GM12801 (cell line): ENCODE measurements at regions not wholly inside any gene's neighbourhood (a gene's known extent, or its start where the extent isn't known, plus 50 kb on each side); places are given as distances from the start of the nearest gene placed in this dataset.

Source experiments
- CTCF ChIP-seq: IDR thresholded peaks from one replicate; pipeline ENCODE4 v1.5.1; 2011; ENCODE audit warnings: control low read depth; ENCODE audit not compliant: insufficient read length; ENCODE audit errors: extremely low read depth

- no peak for TF ChIP-seq CTCF
Observed at GRCh38 chr9:135173066-135173465, 85.6 kb downstream of the OLFM1 start.

GRCh38 chr9:135174248-135174647 lies 86.8 kb downstream of the OLFM1 start:
- TF ChIP-seq CTCF: no peak

- no peak for TF ChIP-seq CTCF
Observed at GRCh38 chr9:135174981-135175380, 87.5 kb downstream of the OLFM1 start.

- TF ChIP-seq CTCF: no peak
Observed at GRCh38 chr9:135176284-135176683, 88.8 kb downstream of the OLFM1 start.

GRCh38 chr9:135178498-135178897 lies 91.0 kb downstream of the OLFM1 start:
- no peak for TF ChIP-seq CTCF

GRCh38 chr9:135179041-135179440 lies 91.6 kb downstream of the OLFM1 start:
- no peak for TF ChIP-seq CTCF

GRCh38 chr9:135179976-135180375 lies 92.5 kb downstream of the OLFM1 start:
- no peak for TF ChIP-seq CTCF

- no peak for TF ChIP-seq CTCF
Observed at GRCh38 chr9:135180586-135180985, 93.1 kb downstream of the OLFM1 start.
